ENCODE measurements at regions not wholly inside any gene's neighbourhood (a gene's known extent, or its start where the extent isn't known, plus 50 kb on each side); places are given as distances from the start of the nearest gene placed in this dataset.

DNA sequence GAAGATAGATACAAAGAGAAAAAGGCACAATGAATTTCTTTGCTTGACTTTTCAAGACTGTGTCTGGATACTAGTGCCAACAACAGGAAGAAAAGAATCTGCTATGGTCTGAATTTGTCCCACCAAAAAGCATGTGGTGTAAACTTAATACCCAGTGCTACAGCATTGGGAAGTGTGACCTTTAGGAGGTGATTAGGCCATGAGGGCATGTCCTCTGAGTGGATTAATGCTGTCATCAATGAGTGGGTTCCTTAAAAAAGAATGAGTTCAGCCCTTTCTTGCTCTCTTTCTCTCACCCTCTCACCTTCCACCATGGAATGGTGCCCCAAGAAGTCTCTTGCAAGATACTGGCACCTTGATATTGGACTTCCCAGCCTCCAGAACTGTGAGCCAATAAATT is 155.7 kb upstream of the GPRIN3 start:
- no peaks in the 10 kb centered on the region for H3K36me3 Mint-ChIP-seq (ENCODE audit: low read depth, unreplicated experiment)
- H3K4me3 Mint-ChIP-seq (ENCODE audit: unreplicated experiment) = no peak overlapping the region
- no peaks in the 10 kb centered on the region for H3K9me3 Mint-ChIP-seq (ENCODE audit: unreplicated experiment)

DNA sequence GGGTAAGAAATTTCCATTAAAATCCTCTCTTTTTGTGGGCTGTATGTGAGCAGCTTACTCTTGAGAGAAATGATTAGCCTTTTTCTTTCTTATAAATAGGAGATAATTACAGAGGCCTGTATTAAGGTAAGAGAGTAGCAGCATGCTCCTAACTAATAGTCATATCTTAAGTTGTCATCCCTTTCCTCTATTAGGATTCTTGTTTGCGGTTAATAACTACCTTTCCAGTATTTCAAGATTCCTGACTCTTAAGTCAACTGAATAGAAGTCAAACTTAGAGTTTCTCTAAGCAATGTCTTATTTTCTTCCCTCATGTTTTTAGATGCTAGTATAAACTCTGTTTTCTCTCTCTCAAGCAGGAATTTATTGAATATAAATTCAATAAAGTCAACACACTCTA is 139.9 kb upstream of the GPRIN3 start:
- no peak for DNase-seq (ENCODE audit: low spot score)
- Mint-ChIP-seq H3K27me3 (ENCODE audit: unreplicated experiment) (no peaks in the 10 kb centered on the region), H3K4me1 (ENCODE audit: unreplicated experiment) (peaks cover 7% of the 10 kb centered on the region), H3K27ac (ENCODE audit: unreplicated experiment) (no peak overlapping the region), H3K9me3 (ENCODE audit: unreplicated experiment) (peaks cover 10% of the 10 kb centered on the region), H3K36me3 (ENCODE audit: low read depth, unreplicated experiment) (peaks cover 16% of the 10 kb centered on the region), H3K4me3 (ENCODE audit: unreplicated experiment) (no peak overlapping the region)
- TF ChIP-seq, protein P1, sequence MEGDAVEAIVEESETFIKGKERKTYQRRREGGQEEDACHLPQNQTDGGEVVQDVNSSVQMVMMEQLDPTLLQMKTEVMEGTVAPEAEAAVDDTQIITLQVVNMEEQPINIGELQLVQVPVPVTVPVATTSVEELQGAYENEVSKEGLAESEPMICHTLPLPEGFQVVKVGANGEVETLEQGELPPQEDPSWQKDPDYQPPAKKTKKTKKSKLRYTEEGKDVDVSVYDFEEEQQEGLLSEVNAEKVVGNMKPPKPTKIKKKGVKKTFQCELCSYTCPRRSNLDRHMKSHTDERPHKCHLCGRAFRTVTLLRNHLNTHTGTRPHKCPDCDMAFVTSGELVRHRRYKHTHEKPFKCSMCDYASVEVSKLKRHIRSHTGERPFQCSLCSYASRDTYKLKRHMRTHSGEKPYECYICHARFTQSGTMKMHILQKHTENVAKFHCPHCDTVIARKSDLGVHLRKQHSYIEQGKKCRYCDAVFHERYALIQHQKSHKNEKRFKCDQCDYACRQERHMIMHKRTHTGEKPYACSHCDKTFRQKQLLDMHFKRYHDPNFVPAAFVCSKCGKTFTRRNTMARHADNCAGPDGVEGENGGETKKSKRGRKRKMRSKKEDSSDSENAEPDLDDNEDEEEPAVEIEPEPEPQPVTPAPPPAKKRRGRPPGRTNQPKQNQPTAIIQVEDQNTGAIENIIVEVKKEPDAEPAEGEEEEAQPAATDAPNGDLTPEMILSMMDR (IDR thresholded peaks at IDR 0.05; ENCODE audit: unreplicated experiment) = no peak

More for the DNA sequence above, 155.7 kb upstream of the GPRIN3 start:
- Mint-ChIP-seq H3K4me1 (ENCODE audit: unreplicated experiment) (peaks cover 4% of the 10 kb centered on the region), H3K27me3 (ENCODE audit: unreplicated experiment) (no peaks in the 10 kb centered on the region), H3K27ac (ENCODE audit: unreplicated experiment) (no peak overlapping the region)
- DNase-seq (ENCODE audit: low spot score) = no peak
- TF ChIP-seq, protein P1 (IDR thresholded peaks at IDR 0.05; ENCODE audit: unreplicated experiment) = no peak

DNA sequence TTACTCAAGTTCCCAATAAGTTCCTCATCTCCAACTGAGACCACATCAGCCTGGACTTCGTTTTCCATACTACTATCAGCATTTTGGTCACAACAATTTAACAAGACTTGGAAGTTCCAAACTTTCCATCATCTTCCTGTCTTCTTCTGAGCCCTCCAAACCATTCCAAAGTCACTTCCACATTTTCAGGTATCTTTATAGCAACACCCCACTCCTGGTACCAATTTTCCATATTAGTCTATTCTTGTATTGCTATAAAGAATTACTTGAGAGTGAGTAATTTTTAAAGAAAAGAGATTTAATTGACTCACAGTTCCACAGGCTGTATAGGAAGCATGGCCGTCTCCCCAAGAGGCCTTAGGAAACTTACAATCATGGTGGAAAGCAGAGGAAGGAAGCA is 138.6 kb upstream of the GPRIN3 start:
- Mint-ChIP-seq H3K27me3 (ENCODE audit: unreplicated experiment) (no peaks in the 10 kb centered on the region), H3K9me3 (ENCODE audit: unreplicated experiment) (peaks cover 10% of the 10 kb centered on the region), H3K27ac (ENCODE audit: unreplicated experiment) (no peak overlapping the region), H3K4me3 (ENCODE audit: unreplicated experiment) (no peak overlapping the region), H3K4me1 (ENCODE audit: unreplicated experiment) (peaks cover 7% of the 10 kb centered on the region), H3K36me3 (ENCODE audit: low read depth, unreplicated experiment) (peaks cover 16% of the 10 kb centered on the region)
- TF ChIP-seq, protein P1 (IDR thresholded peaks at IDR 0.05; ENCODE audit: unreplicated experiment) = no peak
- DNase-seq (ENCODE audit: low spot score) = no peak

DNA sequence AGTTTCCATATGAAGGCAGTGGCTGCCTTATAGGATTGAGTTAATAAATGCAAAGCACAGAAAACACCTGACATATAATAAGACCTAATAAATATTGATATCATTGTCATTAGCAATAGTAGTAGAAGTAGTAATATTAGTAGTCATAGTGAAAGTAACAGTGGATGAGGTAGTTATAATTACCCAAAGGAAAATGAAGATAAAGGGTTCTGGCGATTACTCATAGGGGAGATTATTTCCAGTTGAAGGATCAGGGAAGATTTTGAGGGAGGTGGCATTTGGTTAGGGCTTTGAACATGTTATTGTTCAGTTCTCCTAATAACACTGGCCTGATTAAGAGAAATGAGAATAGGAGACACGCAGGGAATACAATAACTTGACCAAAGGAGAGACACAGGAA is 131.9 kb upstream of the GPRIN3 start:
- DNase-seq (ENCODE audit: low spot score) = no peak
- Mint-ChIP-seq H3K4me1 (ENCODE audit: unreplicated experiment) (peaks cover 21% of the 10 kb centered on the region), H3K27me3 (ENCODE audit: unreplicated experiment) (peaks cover 2% of the 10 kb centered on the region), H3K9me3 (ENCODE audit: unreplicated experiment) (no peaks in the 10 kb centered on the region), H3K4me3 (ENCODE audit: unreplicated experiment) (no peak overlapping the region), H3K36me3 (ENCODE audit: low read depth, unreplicated experiment) (no peaks in the 10 kb centered on the region), H3K27ac (ENCODE audit: unreplicated experiment) (no peak overlapping the region)
- TF ChIP-seq, protein P1 (IDR thresholded peaks at IDR 0.05; ENCODE audit: unreplicated experiment) = no peak

DNA sequence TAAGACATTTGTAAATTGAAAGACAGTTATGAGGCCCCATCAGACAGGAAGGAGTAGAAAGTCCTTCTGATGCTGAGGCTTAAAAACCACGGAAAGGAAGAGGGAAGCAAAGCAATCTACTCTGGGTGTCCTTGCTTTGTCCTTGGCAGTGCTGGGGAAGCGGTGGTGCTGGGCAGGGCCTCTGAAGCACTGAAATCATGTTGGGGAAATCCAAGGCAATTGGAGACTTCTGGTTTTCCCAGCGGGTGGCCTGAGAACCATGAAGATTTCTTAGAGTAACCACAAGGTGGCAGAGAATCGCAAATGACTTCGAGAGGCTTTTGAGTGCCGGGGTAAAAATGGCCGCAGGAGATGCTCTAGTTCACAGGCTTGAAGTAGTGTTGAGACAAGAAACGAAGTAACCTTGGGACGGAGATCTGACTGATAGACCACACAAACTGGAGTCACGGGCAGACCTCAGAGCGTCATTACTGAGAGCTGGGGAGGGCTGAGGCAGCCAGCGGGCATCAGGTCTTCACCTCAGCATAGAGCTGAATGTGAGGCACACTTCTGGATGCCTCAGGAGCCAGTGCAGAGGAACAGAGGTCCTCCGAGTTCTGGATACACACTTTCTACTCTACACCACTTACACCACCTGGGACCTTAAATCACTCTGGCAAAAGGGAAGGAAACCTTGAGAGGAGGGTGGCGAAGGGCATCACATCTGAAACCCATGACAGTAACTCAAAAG is 130.7 kb upstream of the GPRIN3 start:
- Mint-ChIP-seq H3K27me3 (ENCODE audit: unreplicated experiment) (peaks cover 2% of the 10 kb centered on the region), H3K27ac (ENCODE audit: unreplicated experiment) (peak overlapping the region; percentile 34), H3K4me3 (ENCODE audit: unreplicated experiment) (no peak overlapping the region), H3K9me3 (ENCODE audit: unreplicated experiment) (no peaks in the 10 kb centered on the region), H3K4me1 (ENCODE audit: unreplicated experiment) (peaks cover 21% of the 10 kb centered on the region), H3K36me3 (ENCODE audit: low read depth, unreplicated experiment) (no peaks in the 10 kb centered on the region)
- TF ChIP-seq, protein P1 (IDR thresholded peaks at IDR 0.05; ENCODE audit: unreplicated experiment) = peak; percentile 29
- no peak for DNase-seq (ENCODE audit: low spot score)
